ENCODE measurements at regions not wholly inside any gene's neighbourhood (a gene's known extent, or its start where the extent isn't known, plus 50 kb on each side); places are given as distances from the start of the nearest gene placed in this dataset.

DNA sequence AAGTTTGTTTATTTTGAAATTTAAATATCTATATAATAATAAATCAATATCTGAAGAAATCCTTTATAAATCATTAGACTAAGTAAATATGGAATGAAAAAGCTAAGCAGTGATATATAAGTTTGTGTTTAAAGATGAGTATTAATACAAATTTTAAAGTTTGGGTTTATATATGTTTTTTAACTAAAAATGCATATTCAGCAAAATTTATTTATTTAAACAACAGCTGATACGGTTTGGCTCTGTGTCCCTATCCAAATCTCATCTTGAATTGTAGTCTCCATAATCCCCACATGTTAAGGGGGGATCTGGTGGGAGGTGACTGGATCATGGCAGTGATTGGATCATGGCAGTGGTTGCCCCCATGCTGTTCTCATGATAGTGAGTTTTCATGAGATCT, 580.7 kb upstream of the EPHA6 start:
- no peak for TF ChIP-seq CTCF (IDR thresholded peaks at IDR 0.05)
- no peak for TF ChIP-seq POLR2A (IDR thresholded peaks at IDR 0.05)

Measured in thyroid gland (tissue), 4 donors.